ENCODE measurements at regions not wholly inside any gene's neighbourhood (a gene's known extent, or its start where the extent isn't known, plus 50 kb on each side); places are given as distances from the start of the nearest gene placed in this dataset.

GRCh38 chr10:6757158-6757557 lies 177.1 kb upstream of the PRKCQ start:
- H3K36me3 ChIP-seq (ENCODE audit: control insufficient read depth in 2 of 2, extremely low read depth in 1 of 2, insufficient read depth in 1 of 2, low read length in 1 of 2) = no peaks in the 10 kb centered on the region
- 64% methylated on average over 6 of the region's 7 CpGs for WGBS (ENCODE audit: insufficient coverage)
- Mint-ChIP-seq H3K27ac (no peak overlapping the region), H3K9me3 (no peaks in the 10 kb centered on the region), H3K36me3 (no peaks in the 10 kb centered on the region), H3K4me1 (no peaks in the 10 kb centered on the region), H3K27me3 (peaks cover 52 to 56% of the 10 kb centered on the region in 2 donors), H3K4me3 (no peak overlapping the region)
- peaks cover 0 to 27% of the 10 kb centered on the region in 2 experiments for H3K27me3 ChIP-seq (replicated peaks in 1 of 2; ENCODE audit: control insufficient read depth in 2 of 2, extremely low read depth in 1 of 2, insufficient read depth in 2 of 2, low read length in 1 of 2)
- H3K27ac ChIP-seq (ENCODE audit: low read length) = no peak overlapping the region
- ATAC-seq (replicated peaks in 1 of 4) = no peak
- no peaks in the 10 kb centered on the region for H3K4me1 ChIP-seq (ENCODE audit: control insufficient read depth in 1 of 2, extremely low read depth in 1 of 2, insufficient read depth in 2 of 2, low read length in 2 of 2)
- no peak overlapping the region for H3K4me3 ChIP-seq (ENCODE audit: control insufficient read depth in 1 of 2, extremely low read depth in 1 of 2, low read length in 1 of 2)
- no peak for DNase-seq
- ChIA-PET POLR2A (no interaction called here), CTCF (no interaction called here)
- H3K9me3 ChIP-seq = no peaks in the 10 kb centered on the region

GRCh38 chr10:6756716-6757115 lies 176.6 kb upstream of the PRKCQ start:
- no peaks in the 10 kb centered on the region for H3K9me3 Mint-ChIP-seq
- H3K27ac Mint-ChIP-seq = no peak overlapping the region
- H3K4me3 ChIP-seq (ENCODE audit: control insufficient read depth in 1 of 2, extremely low read depth in 1 of 2, low read length in 1 of 2) = no peak overlapping the region
- ATAC-seq (replicated peaks in 1 of 4) (no peak), DNase-seq (no peak)
- no peaks in the 10 kb centered on the region for H3K36me3 Mint-ChIP-seq
- POLR2A ChIA-PET = no interaction called here
- H3K27ac ChIP-seq (ENCODE audit: low read length) = no peak overlapping the region
- CTCF ChIA-PET = no interaction called here
- H3K36me3 ChIP-seq (ENCODE audit: control insufficient read depth in 2 of 2, extremely low read depth in 1 of 2, insufficient read depth in 1 of 2, low read length in 1 of 2) = no peaks in the 10 kb centered on the region
- H3K27me3 Mint-ChIP-seq = peaks cover 51 to 55% of the 10 kb centered on the region in 2 donors
- peaks cover 0 to 27% of the 10 kb centered on the region in 2 experiments for H3K27me3 ChIP-seq (replicated peaks in 1 of 2; ENCODE audit: control insufficient read depth in 2 of 2, extremely low read depth in 1 of 2, insufficient read depth in 2 of 2, low read length in 1 of 2)
- WGBS (ENCODE audit: insufficient coverage) = no CpG with 5 or more reads among the region's 2 CpGs
- H3K9me3 ChIP-seq = no peaks in the 10 kb centered on the region
- no peak overlapping the region for H3K4me3 Mint-ChIP-seq
- no peaks in the 10 kb centered on the region for H3K4me1 Mint-ChIP-seq
- no peaks in the 10 kb centered on the region for H3K4me1 ChIP-seq (ENCODE audit: control insufficient read depth in 1 of 2, extremely low read depth in 1 of 2, insufficient read depth in 2 of 2, low read length in 2 of 2)

GRCh38 chr10:6755781-6756460 lies 175.8 kb upstream of the PRKCQ start:
- DNase-seq (no peak), ATAC-seq (replicated peaks in 1 of 4) (no peak)
- no peak overlapping the region for H3K4me3 Mint-ChIP-seq
- no peaks in the 10 kb centered on the region for H3K4me1 Mint-ChIP-seq
- WGBS (ENCODE audit: insufficient coverage) = 0% methylated on average over 2 of the region's 9 CpGs
- no peaks in the 10 kb centered on the region for H3K36me3 ChIP-seq (ENCODE audit: control insufficient read depth in 2 of 2, extremely low read depth in 1 of 2, insufficient read depth in 1 of 2, low read length in 1 of 2)
- peaks cover 45 to 49% of the 10 kb centered on the region in 2 donors for H3K27me3 Mint-ChIP-seq
- H3K36me3 Mint-ChIP-seq = no peaks in the 10 kb centered on the region
- peaks cover 0 to 24% of the 10 kb centered on the region in 2 experiments for H3K27me3 ChIP-seq (replicated peaks in 1 of 2; ENCODE audit: control insufficient read depth in 2 of 2, extremely low read depth in 1 of 2, insufficient read depth in 2 of 2, low read length in 1 of 2)
- H3K9me3 ChIP-seq = no peaks in the 10 kb centered on the region
- H3K9me3 Mint-ChIP-seq = no peaks in the 10 kb centered on the region
- CTCF ChIA-PET = no interaction called here
- H3K4me1 ChIP-seq (ENCODE audit: control insufficient read depth in 1 of 2, extremely low read depth in 1 of 2, insufficient read depth in 2 of 2, low read length in 2 of 2) = no peaks in the 10 kb centered on the region
- no peak overlapping the region for H3K27ac Mint-ChIP-seq
- POLR2A ChIA-PET = no interaction called here
- no peak overlapping the region for H3K4me3 ChIP-seq (ENCODE audit: control insufficient read depth in 1 of 2, extremely low read depth in 1 of 2, low read length in 1 of 2)
- H3K27ac ChIP-seq (ENCODE audit: low read length) = no peak overlapping the region

GRCh38 chr10:6753644-6754043 lies 173.6 kb upstream of the PRKCQ start:
- no peaks in the 10 kb centered on the region for H3K36me3 Mint-ChIP-seq
- ChIA-PET POLR2A (no interaction called here), CTCF (no interaction called here)
- no peaks in the 10 kb centered on the region for H3K9me3 ChIP-seq
- H3K4me3 ChIP-seq (ENCODE audit: control insufficient read depth in 1 of 2, extremely low read depth in 1 of 2, low read length in 1 of 2) = no peak overlapping the region
- 81% methylated on average over 4 of the region's 10 CpGs for WGBS (ENCODE audit: insufficient coverage)
- DNase-seq = no peak
- no peak for ATAC-seq (replicated peaks in 1 of 4)
- no peak overlapping the region for H3K4me3 Mint-ChIP-seq
- no peaks in the 10 kb centered on the region for H3K4me1 Mint-ChIP-seq
- peaks cover 0 to 17% of the 10 kb centered on the region in 2 experiments for H3K27me3 ChIP-seq (replicated peaks in 1 of 2; ENCODE audit: control insufficient read depth in 2 of 2, extremely low read depth in 1 of 2, insufficient read depth in 2 of 2, low read length in 1 of 2)
- H3K36me3 ChIP-seq (ENCODE audit: control insufficient read depth in 2 of 2, extremely low read depth in 1 of 2, insufficient read depth in 1 of 2, low read length in 1 of 2) = no peaks in the 10 kb centered on the region
- peaks cover 40 to 47% of the 10 kb centered on the region in 2 donors for H3K27me3 Mint-ChIP-seq
- no peak overlapping the region for H3K27ac ChIP-seq (ENCODE audit: low read length)
- peaks cover 3 to 5% (median 4%) of the 10 kb centered on the region in 3 donors for H3K9me3 Mint-ChIP-seq
- H3K27ac Mint-ChIP-seq = no peak overlapping the region
- no peaks in the 10 kb centered on the region for H3K4me1 ChIP-seq (ENCODE audit: control insufficient read depth in 1 of 2, extremely low read depth in 1 of 2, insufficient read depth in 2 of 2, low read length in 2 of 2)

GRCh38 chr10:6751363-6751762 lies 171.3 kb upstream of the PRKCQ start:
- Histone ChIP-seq H3K36me3 (ENCODE audit: control insufficient read depth in 2 of 2, extremely low read depth in 1 of 2, insufficient read depth in 1 of 2, low read length in 1 of 2) (no peaks in the 10 kb centered on the region), H3K4me3 (ENCODE audit: control insufficient read depth in 1 of 2, extremely low read depth in 1 of 2, low read length in 1 of 2) (no peak overlapping the region), H3K9me3 (no peaks in the 10 kb centered on the region), H3K4me1 (ENCODE audit: control insufficient read depth in 1 of 2, extremely low read depth in 1 of 2, insufficient read depth in 2 of 2, low read length in 2 of 2) (no peaks in the 10 kb centered on the region), H3K27me3 (replicated peaks in 1 of 2; ENCODE audit: control insufficient read depth in 2 of 2, extremely low read depth in 1 of 2, insufficient read depth in 2 of 2, low read length in 1 of 2) (peaks cover 0 to 5% of the 10 kb centered on the region in 2 experiments), H3K27ac (ENCODE audit: low read length) (no peak overlapping the region)
- H3K36me3 Mint-ChIP-seq = no peaks in the 10 kb centered on the region
- CTCF ChIA-PET = no interaction called here
- no peak for DNase-seq
- H3K4me1 Mint-ChIP-seq = no peaks in the 10 kb centered on the region
- WGBS (ENCODE audit: insufficient coverage) = 67% methylated on average over 1 of the region's 4 CpGs
- H3K9me3 Mint-ChIP-seq = peaks cover 3 to 5% (median 4%) of the 10 kb centered on the region in 3 donors
- H3K27ac Mint-ChIP-seq = no peak overlapping the region
- POLR2A ChIA-PET = no interaction called here
- no peak overlapping the region for H3K4me3 Mint-ChIP-seq
- no peak for ATAC-seq (replicated peaks in 1 of 4)
- peaks cover 25 to 30% of the 10 kb centered on the region in 2 donors for H3K27me3 Mint-ChIP-seq

GRCh38 chr10:6748981-6749635 lies 169.0 kb upstream of the PRKCQ start:
- WGBS (ENCODE audit: insufficient coverage) = no CpG with 5 or more reads among the region's 5 CpGs
- peaks cover 3 to 5% (median 4%) of the 10 kb centered on the region in 3 donors for H3K9me3 Mint-ChIP-seq
- no peak overlapping the region for H3K4me3 ChIP-seq (ENCODE audit: control insufficient read depth in 1 of 2, extremely low read depth in 1 of 2, low read length in 1 of 2)
- H3K4me3 Mint-ChIP-seq = no peak overlapping the region
- DNase-seq = no peak
- peaks cover 20 to 28% of the 10 kb centered on the region in 2 donors for H3K27me3 Mint-ChIP-seq
- no peaks in the 10 kb centered on the region for H3K36me3 ChIP-seq (ENCODE audit: control insufficient read depth in 2 of 2, extremely low read depth in 1 of 2, insufficient read depth in 1 of 2, low read length in 1 of 2)
- H3K4me1 ChIP-seq (ENCODE audit: control insufficient read depth in 1 of 2, extremely low read depth in 1 of 2, insufficient read depth in 2 of 2, low read length in 2 of 2) = no peaks in the 10 kb centered on the region
- ATAC-seq (replicated peaks in 1 of 4) = no peak
- POLR2A ChIA-PET = no interaction called here
- H3K27ac ChIP-seq (ENCODE audit: low read length) = no peak overlapping the region
- no peaks in the 10 kb centered on the region for H3K4me1 Mint-ChIP-seq
- peaks cover 0 to 5% of the 10 kb centered on the region in 2 experiments for H3K27me3 ChIP-seq (replicated peaks in 1 of 2; ENCODE audit: control insufficient read depth in 2 of 2, extremely low read depth in 1 of 2, insufficient read depth in 2 of 2, low read length in 1 of 2)
- CTCF ChIA-PET = interaction anchor here in 1 of 2 donors (0.6 kb wide), 1 partner anchor 103 kb away, joined by 5 read pairs; no protein-coding TSS in a partner anchor
- no peak overlapping the region for H3K27ac Mint-ChIP-seq
- no peaks in the 10 kb centered on the region for H3K9me3 ChIP-seq
- no peaks in the 10 kb centered on the region for H3K36me3 Mint-ChIP-seq

Measured in T-cell (primary cell).